Neural cell (in vitro differentiated cells): ENCODE measurements at regions not wholly inside any gene's neighbourhood (a gene's known extent, or its start where the extent isn't known, plus 50 kb on each side); places are given as distances from the start of the nearest gene placed in this dataset.
"Not testable (repeated sequence)": the region's sequence is repeated elsewhere in the genome, so short reads cannot be mapped to it uniquely, and the experiment has no call there.

Experiments used
- H2AFZ ChIP-seq: fragments of 200-600, 300-800 bp; sonication (generic), shearing (Covaris generic); 2 replicates; pipeline ENCODE4 v1.6.0; 2014; ENCODE audit warnings: low read depth, mild to moderate bottlenecking, antibody characterized with exemption, low read length, moderate library complexity
- H3F3A ChIP-seq: fragments of 200-600 bp; shearing (Covaris generic); 2 replicates; pipeline ENCODE4 v1.6.1; 2016; ENCODE audit warnings: mild to moderate bottlenecking, moderate library complexity, mixed read lengths, antibody characterized with exemption, low read length; ENCODE audit not compliant: insufficient read depth, poor library complexity, severe bottlenecking
- H3K27ac ChIP-seq: fragments of 200-600, 300-800 bp; sonication (generic), shearing (Covaris generic); 2 replicates; pipeline ENCODE4 v1.5.1; 2014; ENCODE audit warnings: mild to moderate bottlenecking, low read length, moderate library complexity
- H3K27me3 ChIP-seq: fragments of 300-800, 200-600 bp; sonication (generic), shearing (Covaris generic); 2 replicates; pipeline ENCODE4 v1.6.0; 2014; ENCODE audit warnings: mild to moderate bottlenecking, low read depth, low read length, moderate library complexity; ENCODE audit not compliant: insufficient read depth
- H3K36me3 ChIP-seq: fragments of 300-800, 200-600 bp; sonication (generic), shearing (Covaris generic); 2 replicates; pipeline ENCODE4 v1.5.1; 2014; ENCODE audit warnings: mild to moderate bottlenecking, antibody characterized with exemption, low read length, moderate library complexity; ENCODE audit not compliant: insufficient read depth
- H3K4me2 ChIP-seq: fragments of 300-800, 200-600 bp; sonication (generic), shearing (Covaris generic); 2 replicates; pipeline ENCODE4 v1.6.0; 2014; ENCODE audit warnings: mild to moderate bottlenecking, low read length
- H3K4me3 ChIP-seq: fragments of 300-800, 200-600 bp; sonication (generic), shearing (Covaris generic); 2 replicates; pipeline ENCODE4 v1.5.1; 2014; ENCODE audit warnings: mild to moderate bottlenecking, low read length, moderate library complexity
- H3K79me2 ChIP-seq: fragments of 200-600 bp; shearing (Covaris generic); replicated peaks from 2 replicates; pipeline ENCODE4 v1.6.0; 2014; ENCODE audit warnings: mild to moderate bottlenecking, low read length, moderate library complexity; ENCODE audit not compliant: insufficient read depth
- H3K9ac ChIP-seq: fragments of 300-800, 200-600 bp; sonication (generic), shearing (Covaris generic); 2 replicates; pipeline ENCODE4 v1.6.1; 2016; ENCODE audit warnings: mild to moderate bottlenecking, low read length, mixed read lengths
- H3K9me2 ChIP-seq: fragments of 200-600 bp; shearing (Covaris generic); 2 replicates; pipeline ENCODE4 v1.6.1; 2016; ENCODE audit warnings: mild to moderate bottlenecking, low read length, mixed read lengths; ENCODE audit not compliant: insufficient read depth
- H3K9me3 ChIP-seq: fragments of 200-600, 300-800 bp; sonication (generic), shearing (Covaris generic); 2 replicates; pipeline ENCODE4 v1.6.1; 2016; ENCODE audit warnings: mild to moderate bottlenecking, mixed run types, low read length, moderate library complexity, mixed read lengths
- H4K20me1 ChIP-seq: fragments of 200-600 bp; shearing (Covaris generic); 2 replicates; pipeline ENCODE4 v1.6.1; 2016; ENCODE audit warnings: mild to moderate bottlenecking, mixed run types; ENCODE audit not compliant: insufficient read depth
- CTCF ChIP-seq: fragments of 450-650 bp; IDR thresholded peaks from 2 replicates; pipeline ENCODE4 v1.5.1; 2014; ENCODE audit warnings: antibody characterized with exemption, mild to moderate bottlenecking, moderate library complexity; ENCODE audit not compliant: poor library complexity, severe bottlenecking
- EP300 ChIP-seq: fragments of 450-650 bp; conservative IDR thresholded peaks from 2 replicates; pipeline ENCODE4 v1.6.1; 2014; ENCODE audit warnings: antibody characterized with exemption, mild to moderate bottlenecking, moderate library complexity; ENCODE audit not compliant: poor library complexity, severe bottlenecking
- EZH2 ChIP-seq: fragments of 200-600, 300-800 bp; shearing (Covaris generic), sonication (generic); IDR thresholded peaks from 2 replicates; pipeline ENCODE4 v1.6.1; 2014; ENCODE audit warnings: antibody characterized with exemption, low read length, borderline replicate concordance, mild to moderate bottlenecking; ENCODE audit not compliant: insufficient read depth, poor library complexity, severe bottlenecking
- MXI1 ChIP-seq: fragments of 450-650 bp; conservative IDR thresholded peaks from 2 replicates; pipeline ENCODE4 v1.6.1; 2014; ENCODE audit warnings: antibody characterized with exemption, mild to moderate bottlenecking; ENCODE audit not compliant: poor library complexity, severe bottlenecking
- POLR2AphosphoS5 ChIP-seq: IDR thresholded peaks from 2 replicates; pipeline ENCODE4 v1.6.1; 2012
- RAD21 ChIP-seq: fragments of 450-650 bp; conservative IDR thresholded peaks from 2 replicates; pipeline ENCODE4 v1.6.1; 2014; ENCODE audit warnings: antibody characterized with exemption, mild to moderate bottlenecking, moderate library complexity
- REST ChIP-seq: IDR thresholded peaks from 2 replicates; pipeline ENCODE4 v1.6.1; 2012; ENCODE audit warnings: borderline replicate concordance
- SMC3 ChIP-seq: fragments of 450-650 bp; conservative IDR thresholded peaks from 2 replicates; pipeline ENCODE4 v1.6.1; 2014; ENCODE audit warnings: antibody characterized with exemption, mild to moderate bottlenecking, moderate library complexity; ENCODE audit not compliant: poor library complexity
- TAF1 ChIP-seq: IDR thresholded peaks from 2 replicates; pipeline ENCODE4 v1.6.1; 2012; ENCODE audit warnings: low read depth

- no peak overlapping the region for H3K9ac ChIP-seq
- H3K27ac ChIP-seq, result no peak overlapping the region
- no peaks in the 10 kb centered on the region for H3K36me3 ChIP-seq
- TF ChIP-seq POLR2AphosphoS5, result no peak
- TF ChIP-seq EZH2, result no peak
- no peak for TF ChIP-seq RAD21
- TF ChIP-seq TAF1, result no peak
- no peak for TF ChIP-seq REST
- no peak for TF ChIP-seq MXI1
- no peak for TF ChIP-seq EP300
- TF ChIP-seq SMC3, result no peak
- TF ChIP-seq CTCF, result no peak
- H3K4me2 ChIP-seq, result no peak overlapping the region
- no peak overlapping the region for H2AFZ ChIP-seq
- H3K27me3 ChIP-seq, result no peaks in the 10 kb centered on the region
- H3K9me3 ChIP-seq, result no peaks in the 10 kb centered on the region
- no peaks in the 10 kb centered on the region for H3K9me2 ChIP-seq
- no peaks in the 10 kb centered on the region for H4K20me1 ChIP-seq
- H3K4me3 ChIP-seq, result no peak overlapping the region
- H3K79me2 ChIP-seq, result no peaks in the 10 kb centered on the region
- H3F3A ChIP-seq, result no peaks in the 10 kb centered on the region
These were observed 164.9 kb upstream of the AJAP1 start for GRCh38 chr1:4489486-4489885.

- H3K9me3 ChIP-seq, H3K79me2 ChIP-seq, H4K20me1 ChIP-seq, H3K27ac ChIP-seq, H3K4me2 ChIP-seq, H3K27me3 ChIP-seq, H3K9me2 ChIP-seq, H3K4me3 ChIP-seq, H3K36me3 ChIP-seq, H2AFZ ChIP-seq, H3K9ac ChIP-seq, H3F3A ChIP-seq: not testable (repeated sequence)
These were observed 164.4 kb upstream of the AJAP1 start for GRCh38 chr1:4489992-4490391.

- H3K36me3 ChIP-seq, result no peaks in the 10 kb centered on the region
- no peaks in the 10 kb centered on the region for H4K20me1 ChIP-seq
- H3K9me3 ChIP-seq, result no peaks in the 10 kb centered on the region
- H3K4me3 ChIP-seq, result no peak overlapping the region
- H2AFZ ChIP-seq, result no peak overlapping the region
- H3K79me2 ChIP-seq, result no peaks in the 10 kb centered on the region
- H3K27me3 ChIP-seq, result no peaks in the 10 kb centered on the region
- no peaks in the 10 kb centered on the region for H3F3A ChIP-seq
- H3K27ac ChIP-seq, result no peak overlapping the region
- no peak overlapping the region for H3K9ac ChIP-seq
- H3K9me2 ChIP-seq, result no peaks in the 10 kb centered on the region
- TF ChIP-seq TAF1 (no peak), MXI1 (no peak), EP300 (no peak), CTCF (no peak), RAD21 (no peak), SMC3 (no peak), EZH2 (no peak), REST (no peak), POLR2AphosphoS5 (no peak)
- no peak overlapping the region for H3K4me2 ChIP-seq
These were observed 160.4 kb upstream of the AJAP1 start for GRCh38 chr1:4494027-4494426.
